GM12892 (cell line): ENCODE measurements at regions not wholly inside any gene's neighbourhood (a gene's known extent, or its start where the extent isn't known, plus 50 kb on each side); places are given as distances from the start of the nearest gene placed in this dataset.
"Not testable (repeated sequence)": the region's sequence is repeated elsewhere in the genome, so short reads cannot be mapped to it uniquely, and the experiment has no call there.

Experiments used
- DNase-seq: peaks from one replicate; pipeline ENCODE4 v3.0.0; 2011; ENCODE audit not compliant: insufficient read length
- FAIRE-seq: peaks from 2 replicates; lab custom pipeline; 2011; peaks lifted over from hg19 to GRCh38; lab: Jason Lieb, UNC
- POLR2A ChIP-seq: IDR thresholded peaks from 2 replicates; pipeline ENCODE4 v1.6.1; 2011; ENCODE audit warnings: low read depth, low read length, control low read depth
- POLR2AphosphoS5 ChIP-seq: IDR thresholded peaks from 2 replicates; pipeline ENCODE4 v1.6.1; 2011; ENCODE audit warnings: low read depth, low read length, control low read depth
- TAF1 ChIP-seq: IDR thresholded peaks from 2 replicates; pipeline ENCODE4 v1.6.1; 2011; ENCODE audit warnings: low read depth, mild to moderate bottlenecking, control low read depth, low read length, borderline replicate concordance

GRCh38 chr5:23451156-23451555 lies 56.3 kb upstream of the PRDM9 start:
- FAIRE-seq (no peak), DNase-seq (no peak)
- TF ChIP-seq POLR2AphosphoS5 (no peak), POLR2A (no peak), TAF1 (no peak)

- DNase-seq: no peak
- no peak for FAIRE-seq
- no peak for TF ChIP-seq POLR2A
- no peak for TF ChIP-seq POLR2AphosphoS5
- no peak for TF ChIP-seq TAF1
Observed at GRCh38 chr5:23450187-23450586, 57.2 kb upstream of the PRDM9 start.

GRCh38 chr5:23448627-23449026 lies 58.8 kb upstream of the PRDM9 start:
- no peak for TF ChIP-seq TAF1
- TF ChIP-seq POLR2A: no peak
- TF ChIP-seq POLR2AphosphoS5: no peak
- DNase-seq (no peak), FAIRE-seq (no peak)

- no peak for DNase-seq
- TF ChIP-seq TAF1: no peak
- no peak for TF ChIP-seq POLR2AphosphoS5
- TF ChIP-seq POLR2A: no peak
- no peak for FAIRE-seq
Observed at GRCh38 chr5:23446424-23446823, 61.0 kb upstream of the PRDM9 start.

- TF ChIP-seq TAF1 (no peak), POLR2A (no peak), POLR2AphosphoS5 (no peak)
- FAIRE-seq: no peak
- DNase-seq: no peak
Observed at GRCh38 chr5:23445573-23445972, 61.8 kb upstream of the PRDM9 start.

GRCh38 chr5:23440703-23441102 lies 66.7 kb upstream of the PRDM9 start:
- DNase-seq (no peak), FAIRE-seq (no peak)
- TF ChIP-seq TAF1 (no peak), POLR2AphosphoS5 (no peak), POLR2A (no peak)

GRCh38 chr5:23437011-23437410 lies 70.4 kb upstream of the PRDM9 start:
- TF ChIP-seq POLR2A: no peak
- no peak for TF ChIP-seq POLR2AphosphoS5
- no peak for TF ChIP-seq TAF1
- no peak for FAIRE-seq
- no peak for DNase-seq

- peak; percentile 17 for FAIRE-seq
- TF ChIP-seq POLR2A: no peak
- no peak for TF ChIP-seq TAF1
- TF ChIP-seq POLR2AphosphoS5: no peak
- no peak for DNase-seq
Observed at GRCh38 chr5:23433534-23434315, 73.7 kb upstream of the PRDM9 start.

- no peak for DNase-seq
- FAIRE-seq: no peak
- TF ChIP-seq POLR2A (no peak), POLR2AphosphoS5 (no peak), TAF1 (no peak)
Observed at GRCh38 chr5:23428705-23429104, 78.7 kb upstream of the PRDM9 start.

GRCh38 chr5:23420214-23420613 lies 87.2 kb upstream of the PRDM9 start:
- FAIRE-seq, DNase-seq: not testable (repeated sequence)

- DNase-seq (no peak), FAIRE-seq (no peak)
- TF ChIP-seq POLR2A (no peak), TAF1 (no peak), POLR2AphosphoS5 (no peak)
Observed at GRCh38 chr5:23419115-23419514, 88.3 kb upstream of the PRDM9 start.

GRCh38 chr5:23412515-23412914 lies 94.9 kb upstream of the PRDM9 start:
- TF ChIP-seq POLR2A: no peak
- TF ChIP-seq TAF1: no peak
- no peak for TF ChIP-seq POLR2AphosphoS5
- FAIRE-seq (no peak), DNase-seq (no peak)

- DNase-seq: no peak
- no peak for FAIRE-seq
- TF ChIP-seq TAF1 (no peak), POLR2A (no peak), POLR2AphosphoS5 (no peak)
Observed at GRCh38 chr5:23411994-23412393, 95.4 kb upstream of the PRDM9 start.
